ENCODE measurements at regions not wholly inside any gene's neighbourhood (a gene's known extent, or its start where the extent isn't known, plus 50 kb on each side); places are given as distances from the start of the nearest gene placed in this dataset.

DNA sequence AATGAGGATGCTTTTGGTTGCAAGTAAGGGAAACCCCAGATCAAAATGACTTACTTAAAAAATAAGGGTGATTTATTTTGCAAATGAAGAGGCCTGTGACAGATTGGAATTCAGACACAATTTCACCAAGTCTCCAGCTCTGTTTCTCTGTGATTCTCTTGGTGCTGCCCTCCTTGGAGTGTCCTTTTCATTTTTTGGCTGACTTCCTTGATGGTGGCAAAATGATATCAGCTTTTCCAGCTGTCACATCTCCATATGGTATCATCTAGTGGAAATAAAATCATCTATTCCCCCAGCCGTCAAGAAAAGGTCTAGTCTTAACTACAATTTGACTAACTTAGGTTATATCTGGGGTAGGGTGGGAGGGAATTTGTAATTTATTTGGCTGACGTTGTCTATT, 68.5 kb upstream of the SLC25A26 start:
- H3K27ac Mint-ChIP-seq: no peak overlapping the region
- H3K4me3 Mint-ChIP-seq: no peak overlapping the region
- H3K27me3 ChIP-seq (ENCODE audit: control insufficient read depth, insufficient read depth, low read length): no peaks in the 10 kb centered on the region
- ATAC-seq: no peak
- H3K9me3 ChIP-seq (ENCODE audit: control insufficient read depth, insufficient read depth, low read length): no peaks in the 10 kb centered on the region
- intact Hi-C loops (cut with micrococcal nuclease): no loop called here
- no peaks in the 10 kb centered on the region for H3K4me1 Mint-ChIP-seq
- no peaks in the 10 kb centered on the region for H3K9me3 Mint-ChIP-seq
- H3K36me3 ChIP-seq (ENCODE audit: control insufficient read depth, insufficient read depth, low read length): no peaks in the 10 kb centered on the region
- peaks cover 0 to 3% of the 10 kb centered on the region in 2 donors for H3K27me3 Mint-ChIP-seq (ENCODE audit: low read depth in 2 of 2)
- TF ChIP-seq, protein P1, sequence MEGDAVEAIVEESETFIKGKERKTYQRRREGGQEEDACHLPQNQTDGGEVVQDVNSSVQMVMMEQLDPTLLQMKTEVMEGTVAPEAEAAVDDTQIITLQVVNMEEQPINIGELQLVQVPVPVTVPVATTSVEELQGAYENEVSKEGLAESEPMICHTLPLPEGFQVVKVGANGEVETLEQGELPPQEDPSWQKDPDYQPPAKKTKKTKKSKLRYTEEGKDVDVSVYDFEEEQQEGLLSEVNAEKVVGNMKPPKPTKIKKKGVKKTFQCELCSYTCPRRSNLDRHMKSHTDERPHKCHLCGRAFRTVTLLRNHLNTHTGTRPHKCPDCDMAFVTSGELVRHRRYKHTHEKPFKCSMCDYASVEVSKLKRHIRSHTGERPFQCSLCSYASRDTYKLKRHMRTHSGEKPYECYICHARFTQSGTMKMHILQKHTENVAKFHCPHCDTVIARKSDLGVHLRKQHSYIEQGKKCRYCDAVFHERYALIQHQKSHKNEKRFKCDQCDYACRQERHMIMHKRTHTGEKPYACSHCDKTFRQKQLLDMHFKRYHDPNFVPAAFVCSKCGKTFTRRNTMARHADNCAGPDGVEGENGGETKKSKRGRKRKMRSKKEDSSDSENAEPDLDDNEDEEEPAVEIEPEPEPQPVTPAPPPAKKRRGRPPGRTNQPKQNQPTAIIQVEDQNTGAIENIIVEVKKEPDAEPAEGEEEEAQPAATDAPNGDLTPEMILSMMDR (IDR thresholded peaks at IDR 0.05): no peak
- no peak for DNase-seq
- H3K27ac ChIP-seq (ENCODE audit: low read length): no peak overlapping the region
- no peak overlapping the region for H3K4me3 ChIP-seq (ENCODE audit: low read length)
- H3K4me1 ChIP-seq (ENCODE audit: control insufficient read depth, insufficient read depth, low read length): no peaks in the 10 kb centered on the region
- WGBS (ENCODE audit: insufficient coverage): 78% methylated on average over 1 of the region's 2 CpGs
- H3K36me3 Mint-ChIP-seq: no peaks in the 10 kb centered on the region

DNA sequence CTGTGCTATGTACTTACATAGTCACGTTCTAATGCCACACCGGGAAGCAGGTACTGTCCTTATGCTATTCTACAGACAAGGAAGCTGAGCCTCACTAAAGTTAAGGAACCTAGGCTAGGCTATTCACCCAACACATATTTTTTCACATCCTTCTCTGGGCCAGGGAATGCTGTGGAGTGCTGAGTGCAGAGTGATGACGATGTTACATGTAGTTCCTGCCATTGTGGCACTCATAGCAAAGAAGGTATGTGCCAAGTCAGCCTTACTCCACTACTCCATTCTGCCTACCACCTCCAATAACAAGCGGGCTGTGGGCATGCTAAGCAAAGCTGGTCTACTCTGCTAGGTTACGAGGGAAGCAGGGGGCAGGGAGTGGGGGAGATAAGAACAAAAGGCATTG, 69.8 kb upstream of the SLC25A26 start:
- H3K27me3 Mint-ChIP-seq (ENCODE audit: low read depth in 2 of 2): peaks cover 0 to 3% of the 10 kb centered on the region in 2 donors
- no peaks in the 10 kb centered on the region for H3K9me3 Mint-ChIP-seq
- WGBS (ENCODE audit: insufficient coverage): 92% methylated on average over 4 of the region's 5 CpGs
- intact Hi-C loops (cut with micrococcal nuclease): no loop called here
- H3K4me3 Mint-ChIP-seq: no peak overlapping the region
- H3K4me3 ChIP-seq (ENCODE audit: low read length): no peak overlapping the region
- H3K4me1 Mint-ChIP-seq: no peaks in the 10 kb centered on the region
- H3K36me3 ChIP-seq (ENCODE audit: control insufficient read depth, insufficient read depth, low read length): no peaks in the 10 kb centered on the region
- H3K27me3 ChIP-seq (ENCODE audit: control insufficient read depth, insufficient read depth, low read length): no peaks in the 10 kb centered on the region
- H3K9me3 ChIP-seq (ENCODE audit: control insufficient read depth, insufficient read depth, low read length): no peaks in the 10 kb centered on the region
- TF ChIP-seq, protein P1 (IDR thresholded peaks at IDR 0.05): no peak
- H3K27ac ChIP-seq (ENCODE audit: low read length): no peak overlapping the region
- ATAC-seq (no peak), DNase-seq (no peak)
- no peaks in the 10 kb centered on the region for H3K4me1 ChIP-seq (ENCODE audit: control insufficient read depth, insufficient read depth, low read length)
- H3K36me3 Mint-ChIP-seq: no peaks in the 10 kb centered on the region
- no peak overlapping the region for H3K27ac Mint-ChIP-seq

- Histone ChIP-seq H3K27me3 (ENCODE audit: control insufficient read depth, insufficient read depth, low read length) (no peaks in the 10 kb centered on the region), H3K9me3 (ENCODE audit: control insufficient read depth, insufficient read depth, low read length) (no peaks in the 10 kb centered on the region), H3K27ac (ENCODE audit: low read length) (no peak overlapping the region), H3K4me1 (ENCODE audit: control insufficient read depth, insufficient read depth, low read length) (no peaks in the 10 kb centered on the region), H3K36me3 (ENCODE audit: control insufficient read depth, insufficient read depth, low read length) (no peaks in the 10 kb centered on the region), H3K4me3 (ENCODE audit: low read length) (no peak overlapping the region)
- ATAC-seq (no peak), DNase-seq (no peak)
- no CpG with 5 or more reads among the region's 1 CpG for WGBS (ENCODE audit: insufficient coverage)
- Mint-ChIP-seq H3K36me3 (no peaks in the 10 kb centered on the region), H3K27me3 (ENCODE audit: low read depth in 2 of 2) (peaks cover 0 to 3% of the 10 kb centered on the region in 2 donors), H3K4me1 (no peaks in the 10 kb centered on the region), H3K9me3 (no peaks in the 10 kb centered on the region), H3K27ac (no peak overlapping the region), H3K4me3 (no peak overlapping the region)
- intact Hi-C loops (cut with micrococcal nuclease): no loop called here
- TF ChIP-seq, protein P1 (IDR thresholded peaks at IDR 0.05): no peak
Measured at GRCh38 chr3:66149269-66149668, 71.5 kb upstream of the SLC25A26 start.

GRCh38 chr3:66145408-66145733, 75.4 kb upstream of the SLC25A26 start:
- TF ChIP-seq, protein P1 (IDR thresholded peaks at IDR 0.05): no peak
- H3K27ac ChIP-seq (ENCODE audit: low read length): no peak overlapping the region
- H3K9me3 Mint-ChIP-seq: no peaks in the 10 kb centered on the region
- DNase-seq (no peak), ATAC-seq (no peak)
- H3K4me3 ChIP-seq (ENCODE audit: low read length): no peak overlapping the region
- intact Hi-C loops (cut with micrococcal nuclease): no loop called here
- no peaks in the 10 kb centered on the region for H3K36me3 Mint-ChIP-seq
- no peaks in the 10 kb centered on the region for H3K9me3 ChIP-seq (ENCODE audit: control insufficient read depth, insufficient read depth, low read length)
- H3K4me3 Mint-ChIP-seq: no peak overlapping the region
- no peaks in the 10 kb centered on the region for H3K36me3 ChIP-seq (ENCODE audit: control insufficient read depth, insufficient read depth, low read length)
- no peak overlapping the region for H3K27ac Mint-ChIP-seq
- no peaks in the 10 kb centered on the region for H3K4me1 ChIP-seq (ENCODE audit: control insufficient read depth, insufficient read depth, low read length)
- peaks cover 0 to 3% of the 10 kb centered on the region in 2 donors for H3K27me3 Mint-ChIP-seq (ENCODE audit: low read depth in 2 of 2)
- no peaks in the 10 kb centered on the region for H3K27me3 ChIP-seq (ENCODE audit: control insufficient read depth, insufficient read depth, low read length)
- H3K4me1 Mint-ChIP-seq: no peaks in the 10 kb centered on the region

Measured in natural killer cell (primary cell).